Stomach (tissue), 4 donors: ENCODE measurements at regions not wholly inside any gene's neighbourhood (a gene's known extent, or its start where the extent isn't known, plus 50 kb on each side); places are given as distances from the start of the nearest gene placed in this dataset.

Experiments
- CTCF ChIP-seq, 7 experiments: fragments of 450-650 bp in 4 of 7; fragments of 200-600 bp in 3 of 7; sonication (generic) in 3 of 7; IDR thresholded peaks; one replicate each; pipeline ENCODE4 v1.5.1; 2016 to 2019; ENCODE audit warnings: antibody characterized with exemption in 7 of 7, control low read depth in 2 of 7, mild to moderate bottlenecking in 1 of 7
- EP300 ChIP-seq: sonication (generic); formaldehyde crosslinking; IDR thresholded peaks from one replicate; pipeline ENCODE4 v1.6.1; 2017; ENCODE audit warnings: antibody characterized with exemption
- POLR2A ChIP-seq, 4 donors: fragments of 450-650 bp; IDR thresholded peaks; one replicate each; pipeline ENCODE4 v1.6.1; 2016; ENCODE audit warnings: antibody characterized with exemption in 4 of 4, control low read depth in 2 of 4, mild to moderate bottlenecking in 1 of 4, moderate library complexity in 1 of 4
- POLR2AphosphoS5 ChIP-seq, 3 donors: sonication (generic); formaldehyde crosslinking; IDR thresholded peaks; one replicate each; pipeline ENCODE4 v1.6.1; 2016; ENCODE audit warnings: antibody characterized with exemption in 3 of 3

GRCh38 chr14:31945701-31946100, 131.4 kb upstream of the ARHGAP5 start:
- no peak for TF ChIP-seq CTCF (IDR thresholded peaks at IDR 0.05)
- TF ChIP-seq POLR2A (IDR thresholded peaks at IDR 0.05) = no peak
- TF ChIP-seq POLR2AphosphoS5 (IDR thresholded peaks at IDR 0.05) = no peak
- TF ChIP-seq EP300 = no peak
